NCI-H2196 treated with DMSO at 0.1 percent for 48 hours (cell line): ENCODE measurements at regions not wholly inside any gene's neighbourhood (a gene's known extent, or its start where the extent isn't known, plus 50 kb on each side); places are given as distances from the start of the nearest gene placed in this dataset.

ENCODE experiments used
- DNase-seq: peaks from one replicate; lab custom pipeline; 2025; ENCODE audit not compliant: unreplicated experiment; lab: John Stamatoyannopoulos, UW

DNA sequence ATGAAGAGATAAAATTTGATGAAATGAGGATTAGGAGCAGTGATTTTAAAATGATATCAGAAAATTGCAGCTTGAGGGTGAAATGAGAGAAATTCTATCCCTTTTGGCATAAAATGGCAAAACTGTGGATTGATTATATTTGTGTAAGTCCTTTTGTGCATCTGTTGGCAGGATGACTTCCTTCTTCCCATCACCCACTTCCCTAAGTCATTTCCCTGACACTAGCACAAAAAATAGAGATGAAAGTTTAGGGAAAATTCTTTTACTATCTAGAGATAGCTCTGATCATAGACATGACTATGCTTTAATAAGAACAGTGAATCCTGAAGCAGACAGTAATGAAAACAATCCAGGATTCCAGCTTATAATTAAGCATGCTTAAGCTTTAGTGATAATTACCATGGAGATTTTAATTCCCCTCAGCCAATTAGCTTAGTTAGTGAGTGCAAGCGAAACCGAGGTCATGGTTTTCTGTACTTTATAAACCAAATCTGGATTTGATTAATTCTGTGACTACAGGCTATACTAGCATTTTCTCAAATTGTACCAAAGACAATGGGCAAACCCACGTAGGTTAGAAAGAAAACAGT lies 163.6 kb upstream of the TARS1 start:
- DNase-seq, result no peak

DNA sequence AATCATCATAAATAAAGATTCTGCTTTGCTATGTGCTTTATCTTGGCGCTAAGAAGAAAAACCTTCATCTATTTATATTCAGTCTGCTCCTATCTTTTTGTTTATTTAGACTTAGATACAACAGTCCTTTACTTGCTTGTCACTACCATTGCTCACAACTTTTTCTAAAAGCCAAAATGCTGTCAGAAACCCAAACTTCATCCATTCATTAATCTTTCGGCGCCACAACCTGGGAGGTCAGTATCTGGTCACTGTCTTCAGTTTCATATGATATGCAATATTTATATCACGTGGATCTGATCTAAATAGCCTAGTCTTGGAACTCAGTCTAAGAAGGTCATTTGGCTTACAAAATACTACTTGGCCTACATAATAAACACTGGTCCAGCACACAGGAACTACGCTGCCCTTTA lies 159.3 kb upstream of the TARS1 start:
- no peak for DNase-seq

DNA sequence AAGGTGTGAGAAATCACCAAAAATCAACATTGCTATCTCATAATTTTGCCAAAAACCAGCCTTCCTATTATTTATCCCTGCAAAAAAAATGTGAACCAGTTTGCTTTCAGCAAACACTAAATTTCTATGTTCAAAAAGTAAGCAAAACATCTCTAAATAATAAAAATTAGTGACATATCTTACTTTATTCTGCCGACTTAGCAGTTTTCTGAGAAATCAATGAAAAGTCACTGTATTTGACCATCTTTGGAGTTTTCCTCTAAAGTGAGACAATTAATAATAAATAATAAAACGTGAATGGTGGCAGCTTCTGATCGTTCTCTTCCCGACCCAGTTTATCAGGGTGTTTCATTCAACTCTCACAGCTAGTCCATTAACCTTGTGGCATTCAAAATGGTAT lies 158.6 kb upstream of the TARS1 start:
- no peak for DNase-seq

DNA sequence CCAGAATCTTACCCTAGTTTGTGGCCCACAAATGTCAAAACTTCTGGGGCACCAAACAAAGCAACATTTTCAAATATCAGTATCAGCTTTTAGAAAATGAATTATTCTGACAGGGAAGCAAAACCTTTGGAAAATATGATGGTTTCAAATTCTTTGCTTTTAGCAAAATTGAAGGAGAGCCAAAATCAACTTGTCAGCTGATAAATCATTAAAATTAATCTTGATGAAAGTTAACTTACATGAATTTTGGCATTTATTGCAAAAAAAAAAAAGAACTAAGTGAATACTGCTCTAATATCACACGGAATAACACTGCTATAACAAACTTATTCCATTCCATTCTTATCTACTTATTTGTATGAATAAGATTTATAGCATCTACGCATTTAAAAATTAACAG lies 158.1 kb upstream of the TARS1 start:
- no peak for DNase-seq

DNA sequence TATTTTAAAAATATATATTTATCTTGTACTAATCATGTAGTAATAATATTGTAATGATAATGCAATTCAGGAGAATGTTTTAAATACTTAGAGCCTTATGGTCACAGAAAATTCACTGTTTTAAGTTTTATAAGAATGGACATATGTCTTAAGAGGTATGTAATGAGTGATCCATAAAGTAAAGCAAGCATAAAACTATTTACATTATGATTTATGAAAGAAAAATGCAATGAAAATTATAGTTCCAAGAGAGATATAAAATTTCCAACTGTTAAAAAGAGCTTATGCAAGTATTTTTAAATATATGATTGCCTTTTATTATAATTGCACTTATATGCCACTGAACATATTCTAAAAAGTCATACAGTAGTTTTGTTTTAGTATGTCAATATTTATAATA lies 157.5 kb upstream of the TARS1 start:
- DNase-seq, result no peak

DNA sequence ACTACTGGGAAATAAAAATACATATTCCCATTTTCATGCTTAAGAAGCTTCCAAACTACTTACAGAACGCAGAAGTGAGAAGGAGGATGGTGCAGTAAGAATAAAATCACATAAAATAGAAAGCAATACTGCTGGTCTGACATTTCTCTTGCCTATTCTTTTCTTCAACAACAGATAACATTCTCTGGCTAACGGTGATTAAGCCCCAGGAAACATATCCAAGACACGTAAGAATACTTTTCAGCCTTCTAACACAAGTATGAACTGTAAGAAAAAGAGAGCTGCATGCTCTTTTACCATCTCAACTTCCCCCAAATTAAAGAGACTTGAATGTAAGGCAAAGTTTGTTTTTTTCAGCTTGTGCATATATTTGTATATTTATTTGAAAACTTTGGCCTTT lies 156.1 kb upstream of the TARS1 start:
- DNase-seq, result no peak

DNA sequence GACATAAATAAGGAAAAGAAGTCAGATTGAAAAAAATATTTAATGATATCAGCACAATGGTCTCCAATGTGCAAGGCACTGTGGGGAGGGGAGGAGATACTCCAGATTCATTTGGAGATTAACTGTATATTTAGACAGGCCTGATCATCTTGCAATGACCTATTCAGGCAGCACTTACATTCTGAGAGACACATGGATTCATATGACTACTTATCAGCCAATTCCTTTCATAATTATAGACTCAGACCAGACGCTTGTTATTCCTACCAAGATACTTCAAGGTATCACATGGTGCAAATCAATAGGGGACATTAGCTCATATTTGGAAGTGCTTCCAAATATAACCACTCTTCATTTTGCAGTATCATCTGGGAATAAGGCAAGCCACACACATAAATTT lies 153.5 kb upstream of the TARS1 start:
- DNase-seq, result no peak

DNA sequence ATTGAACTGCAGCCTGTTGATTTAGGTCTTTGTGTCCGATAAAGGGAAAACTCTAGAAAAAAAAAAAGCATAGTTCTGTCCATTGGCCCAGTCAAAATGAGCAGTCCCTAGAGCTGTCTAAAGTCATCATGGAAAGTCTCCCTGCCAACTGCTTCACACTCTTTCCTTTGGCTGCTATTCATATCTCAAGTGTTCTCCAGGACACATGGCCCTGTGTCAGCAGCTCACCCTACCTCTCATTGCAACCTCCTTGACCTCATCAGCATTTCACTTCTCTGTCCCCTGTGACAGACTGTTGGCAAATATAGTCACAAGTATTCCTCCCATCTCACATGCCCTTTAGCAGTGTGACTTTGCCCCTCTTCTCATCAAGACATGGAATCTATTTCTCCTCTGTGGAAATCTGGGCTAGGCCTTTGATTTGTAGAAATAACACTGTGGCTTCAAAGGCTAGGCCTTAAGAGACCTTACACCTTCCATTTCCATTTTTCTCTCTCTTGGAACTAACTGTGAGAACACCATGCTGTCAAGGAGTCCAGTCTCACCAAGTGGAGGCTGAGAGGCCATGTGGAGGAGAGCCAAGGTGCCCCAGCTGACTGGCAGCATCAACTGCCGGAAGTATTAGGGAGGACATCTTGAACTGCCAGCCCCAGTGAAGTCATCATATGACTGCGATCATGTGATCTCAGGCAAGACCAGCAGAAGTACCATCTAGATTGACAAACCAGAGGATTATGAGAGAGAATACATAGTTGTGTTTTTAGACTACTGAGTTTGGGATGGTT lies 149.4 kb upstream of the TARS1 start:
- DNase-seq, result no peak

DNA sequence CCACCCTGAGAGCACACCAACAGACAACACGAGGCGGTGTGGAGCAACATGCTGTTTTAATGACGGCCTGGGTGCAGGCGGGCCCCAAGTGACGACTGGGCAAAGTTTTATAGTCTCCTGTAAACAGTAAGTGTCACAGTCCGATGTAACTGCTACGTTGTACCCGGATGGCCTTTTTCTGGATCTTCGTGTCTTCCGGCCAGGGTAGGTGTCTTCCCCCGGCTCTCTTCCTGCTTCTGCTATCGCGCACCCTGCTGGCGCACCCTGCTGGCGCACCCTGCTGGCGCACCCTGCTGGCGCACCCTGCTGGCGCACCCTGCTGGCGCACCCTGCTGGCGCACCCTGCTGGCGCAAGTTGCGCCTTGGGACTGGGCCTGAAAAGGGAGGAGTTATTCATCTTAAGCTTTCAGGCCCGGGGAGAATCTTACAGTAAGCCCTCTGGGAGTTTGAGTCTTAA lies 143.0 kb upstream of the TARS1 start:
- DNase-seq, result no peak

DNA sequence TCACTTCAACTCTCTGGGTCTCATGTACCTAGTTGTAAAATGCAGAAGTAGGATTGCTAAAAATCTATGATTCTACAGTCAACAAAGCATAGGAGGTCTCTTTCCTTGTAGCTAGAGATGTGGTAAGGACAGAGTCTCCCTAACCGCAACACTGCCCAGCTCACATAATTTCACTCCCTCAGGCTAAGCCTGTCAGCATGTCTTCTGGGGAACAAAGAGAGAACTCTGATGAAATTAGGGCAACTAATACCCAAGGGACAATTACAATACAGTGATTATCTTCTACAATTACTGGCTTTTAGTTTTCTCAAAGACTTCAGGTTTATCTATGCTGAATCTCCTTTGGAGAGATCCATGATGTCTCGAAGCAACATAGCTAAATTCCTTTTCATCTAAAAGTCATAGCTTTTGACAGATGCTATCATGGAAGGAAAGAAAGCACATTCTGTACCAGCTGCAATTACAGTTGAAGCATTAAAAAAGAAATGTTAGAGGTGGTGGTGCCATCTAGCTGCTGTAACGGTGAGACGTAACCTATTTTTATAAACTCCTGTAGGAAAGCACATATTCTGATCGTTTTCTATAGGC lies 141.1 kb upstream of the TARS1 start:
- no peak for DNase-seq

DNA sequence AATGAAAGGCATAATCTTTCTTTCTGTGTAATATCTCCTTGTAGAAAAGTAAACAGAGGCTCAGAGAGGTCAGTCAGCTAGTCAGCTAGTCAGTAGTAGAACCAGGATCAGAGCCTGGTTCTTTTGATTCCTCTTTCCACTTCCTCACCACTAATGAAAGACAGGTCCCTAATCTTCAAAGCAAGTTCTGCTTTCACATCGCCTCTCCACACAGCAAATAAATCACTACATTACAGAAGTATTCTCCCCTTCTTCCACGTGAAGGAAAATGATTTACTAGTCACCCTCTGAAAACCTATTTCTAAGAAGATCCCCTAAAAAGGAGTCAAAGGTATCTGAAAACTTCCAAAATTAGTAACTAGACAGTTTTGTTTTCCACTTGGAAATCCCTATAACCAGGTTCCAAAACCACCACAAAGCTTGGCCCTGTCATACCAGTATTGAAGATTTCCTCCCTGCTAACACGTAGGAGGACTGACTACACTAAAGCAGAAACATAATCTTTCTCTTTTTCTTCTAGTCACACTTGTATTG lies 140.5 kb upstream of the TARS1 start:
- no peak for DNase-seq

DNA sequence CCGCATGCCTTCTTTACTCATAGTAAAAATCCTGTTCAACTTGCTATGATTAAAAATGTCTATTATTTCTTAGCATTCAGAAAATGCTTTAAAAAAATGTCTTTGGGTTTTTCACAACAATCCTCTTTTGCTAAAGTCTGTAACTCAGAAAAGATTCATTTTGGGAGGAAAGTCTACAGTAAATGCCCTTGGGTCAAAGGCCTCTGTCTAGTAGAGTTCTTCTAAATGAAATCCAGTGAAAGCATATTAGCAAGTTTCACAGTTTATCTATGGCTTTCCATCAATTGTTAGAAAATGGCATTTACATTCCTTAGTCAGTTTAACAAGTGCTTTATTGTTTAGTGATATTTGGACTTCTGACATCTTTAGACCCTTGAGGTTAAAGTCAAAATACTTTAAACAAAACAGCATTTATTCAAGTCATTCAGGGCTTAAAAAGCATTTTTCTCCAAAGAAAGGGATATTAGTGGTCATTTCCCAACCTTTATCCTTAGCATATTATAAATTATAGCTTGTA lies 137.1 kb upstream of the TARS1 start:
- DNase-seq, result no peak

DNA sequence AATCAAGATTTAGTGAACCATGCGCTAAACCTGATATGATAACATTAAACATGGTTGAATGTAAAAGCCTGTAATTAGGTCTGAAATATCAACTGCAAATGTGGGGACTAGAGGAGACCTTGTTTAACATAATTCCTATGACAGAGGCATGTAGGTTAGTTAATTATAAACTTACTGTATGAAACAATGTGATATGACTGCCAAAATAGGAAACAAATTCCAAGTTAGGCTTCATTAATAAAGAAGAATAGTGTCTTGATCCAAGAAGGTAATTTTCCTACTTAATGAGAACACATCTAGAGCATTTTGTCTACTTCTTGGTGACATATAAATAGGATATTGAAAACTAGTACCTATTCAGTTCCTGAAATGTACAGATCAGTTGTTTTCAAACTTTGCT lies 136.2 kb upstream of the TARS1 start:
- DNase-seq, result no peak

DNA sequence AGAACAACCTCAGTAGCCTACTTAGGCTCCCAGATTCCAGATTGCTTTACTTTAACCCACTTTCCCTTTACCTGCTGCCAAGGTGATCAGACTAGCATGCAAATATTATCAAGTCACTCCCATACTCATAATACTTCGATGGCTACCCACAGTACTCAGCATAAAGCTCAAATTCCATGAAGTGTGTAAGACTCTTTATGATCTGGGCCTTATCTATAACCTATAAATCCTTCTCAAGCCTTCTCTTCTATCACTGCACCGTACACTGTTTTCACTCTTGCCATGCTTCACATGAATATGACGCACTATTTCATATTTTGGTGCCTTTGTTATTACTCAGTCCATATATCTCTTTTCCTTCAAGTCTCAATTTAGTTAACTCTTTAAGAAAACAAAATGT lies 135.2 kb upstream of the TARS1 start:
- DNase-seq, result no peak

DNA sequence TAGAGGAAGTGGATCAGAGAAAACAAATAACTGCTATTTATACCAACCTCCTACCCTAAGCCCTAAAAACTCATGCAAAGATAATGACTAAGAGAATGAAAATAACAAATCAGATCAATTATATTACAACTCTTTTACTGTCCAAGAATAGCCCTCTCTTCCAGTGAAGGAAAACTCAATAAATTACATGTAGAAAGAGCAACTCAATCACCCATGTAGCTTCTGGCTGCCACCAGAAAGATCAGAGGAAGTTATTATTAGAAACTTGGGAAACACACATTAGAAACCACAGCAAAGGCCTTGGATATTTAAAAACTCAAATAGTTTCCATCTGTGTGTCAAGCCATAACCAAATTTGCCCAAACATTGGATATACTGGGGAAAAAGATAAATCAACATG lies 134.0 kb upstream of the TARS1 start:
- no peak for DNase-seq

DNA sequence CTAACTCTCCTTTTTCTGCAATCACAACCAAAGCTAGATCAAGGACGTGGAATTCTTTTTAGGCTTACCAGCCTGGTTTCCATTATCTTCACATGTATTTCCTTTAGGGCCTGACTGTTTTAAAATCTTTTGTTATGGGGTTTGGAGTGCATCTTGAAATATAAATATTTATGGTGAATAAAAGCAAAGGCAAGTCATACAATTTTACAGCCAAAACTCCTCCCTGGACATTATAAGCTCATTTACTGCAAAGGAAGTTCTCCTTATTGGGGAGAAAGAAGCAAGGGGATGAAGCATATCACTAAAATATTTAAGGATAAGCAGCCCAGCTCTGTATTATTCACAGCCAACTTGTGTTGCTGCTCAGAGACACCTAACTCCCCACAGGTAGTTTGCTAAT lies 132.2 kb upstream of the TARS1 start:
- no peak for DNase-seq

DNA sequence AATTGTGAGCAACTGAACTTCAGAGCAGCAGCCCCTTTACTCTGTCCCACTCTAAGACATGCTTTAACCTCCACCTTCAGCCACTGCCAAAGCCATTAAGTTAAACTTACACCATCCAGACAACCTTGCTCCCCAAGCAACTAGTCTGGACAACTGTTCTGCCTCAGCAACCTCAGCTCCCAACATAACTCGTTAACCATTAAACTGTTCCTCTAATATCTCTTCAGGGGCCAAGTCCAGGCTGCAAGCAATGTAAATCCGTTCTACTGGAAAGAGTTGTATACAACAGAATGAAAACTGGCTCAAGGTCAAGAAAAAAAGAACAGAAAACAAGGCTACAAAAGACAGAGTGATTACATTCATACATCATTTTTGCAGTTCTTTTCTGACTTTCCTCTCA lies 131.7 kb upstream of the TARS1 start:
- no peak for DNase-seq

DNA sequence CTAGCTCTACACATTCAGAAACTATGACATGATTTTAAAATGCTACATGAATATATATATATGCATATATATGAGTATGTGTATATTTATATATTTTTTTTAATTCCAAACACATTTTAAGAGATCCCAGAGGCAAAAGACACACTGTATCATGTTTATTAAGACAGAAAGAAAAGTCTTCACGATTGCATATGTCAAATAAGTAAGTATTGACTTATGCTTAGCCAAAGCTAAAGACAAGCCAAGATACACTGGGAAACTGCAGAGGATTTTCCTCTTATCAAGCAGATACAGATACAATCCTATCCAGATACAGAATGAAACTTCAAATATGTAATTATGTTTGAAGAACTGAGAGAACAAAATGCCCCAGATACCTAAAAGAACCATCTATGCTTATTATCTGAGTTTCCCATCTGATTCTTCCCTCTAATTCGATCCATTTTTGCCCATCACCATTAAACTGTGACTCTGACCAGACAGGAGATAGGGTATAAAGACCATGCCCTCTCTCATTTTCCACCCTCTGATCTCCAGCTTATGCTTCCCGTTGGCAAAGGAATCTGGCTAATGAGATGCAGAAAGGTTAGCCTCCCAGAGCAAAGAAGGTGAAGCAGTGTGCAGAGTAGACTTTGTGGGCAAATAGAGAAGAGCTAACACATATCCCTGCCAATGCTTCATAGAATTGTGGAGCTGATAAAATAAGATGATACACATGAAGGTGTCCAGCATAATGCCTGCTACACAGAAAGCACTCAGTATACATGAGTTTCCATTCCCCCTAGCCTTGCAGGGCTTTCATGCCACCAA lies 131.0 kb upstream of the TARS1 start:
- DNase-seq, result no peak

DNA sequence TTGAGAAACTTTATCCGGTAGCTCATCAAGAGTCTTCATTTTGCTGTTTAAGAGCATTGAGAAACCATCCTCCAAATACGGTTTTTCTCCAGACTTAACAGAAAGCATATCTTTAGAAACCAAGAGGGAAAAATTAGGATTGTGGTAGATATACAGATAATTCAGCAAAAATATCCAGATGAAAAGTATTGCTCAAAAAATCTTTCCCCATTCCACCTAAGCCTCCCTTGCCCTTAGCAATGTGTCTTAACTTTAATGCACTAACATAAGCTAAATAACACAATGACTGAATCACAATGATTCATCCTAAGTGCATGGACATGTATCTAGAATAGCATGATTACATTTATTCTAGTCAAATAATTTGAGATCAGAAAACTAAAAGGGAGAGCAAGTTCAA lies 130.3 kb upstream of the TARS1 start:
- no peak for DNase-seq

DNA sequence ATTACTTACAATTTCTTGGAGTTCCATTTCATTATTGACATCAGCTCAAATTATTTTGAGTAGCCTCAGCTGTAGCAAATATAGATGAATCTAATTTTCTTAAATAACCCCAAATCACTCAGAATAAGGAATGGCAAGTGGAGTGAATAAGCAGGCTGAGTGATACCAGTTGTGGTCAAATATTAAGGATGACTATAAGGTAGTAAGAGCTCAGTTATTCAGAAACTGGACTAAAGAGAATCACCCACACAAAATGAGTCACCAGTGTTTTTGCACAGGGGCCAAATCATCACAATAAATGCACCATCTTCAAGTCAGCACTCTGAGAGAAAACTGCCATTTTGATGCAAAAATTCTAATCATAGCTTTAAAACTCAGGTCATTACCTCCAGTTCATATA lies 128.9 kb upstream of the TARS1 start:
- DNase-seq, result no peak
